K562 (cell line): ENCODE measurements at regions not wholly inside any gene's neighbourhood (a gene's known extent, or its start where the extent isn't known, plus 50 kb on each side); places are given as distances from the start of the nearest gene placed in this dataset.

Experiments used
- CEBPZ ChIP-seq: fragments of 150-350 bp; IDR thresholded peaks from 2 replicates; pipeline ENCODE4 v1.6.1; 2014; ENCODE audit warnings: low read depth, mild to moderate bottlenecking, low read length, borderline replicate concordance
- LARP7 ChIP-seq: fragments of 450-650 bp; IDR thresholded peaks from 2 replicates; pipeline ENCODE4 v1.6.1; 2016
- SMAD1 ChIP-seq: fragments of 150-350 bp; IDR thresholded peaks from 2 replicates; pipeline ENCODE4 v1.6.1; 2014; ENCODE audit warnings: low read length, low read depth; ENCODE audit not compliant: partially characterized antibody
- ZBTB34 ChIP-seq: fragments of 250-450 bp; sonication (Bioruptor Pico); IDR thresholded peaks from 2 replicates; pipeline ENCODE4 v1.8.0; 2021; ENCODE audit warnings: mild to moderate bottlenecking, moderate library complexity
- ZNF146 ChIP-seq: IDR thresholded peaks from one replicate; pipeline ENCODE4 v1.6.1; 2018; ENCODE audit warnings: missing compliant biosample characterization; ENCODE audit not compliant: unreplicated experiment
- ZNF76 ChIP-seq: fragments of 250-450 bp; sonication (Bioruptor Pico); IDR thresholded peaks from 2 replicates; pipeline ENCODE4 v1.4.0; 2020; ENCODE audit warnings: mild to moderate bottlenecking, moderate library complexity, borderline replicate concordance
- TF ChIP-seq, protein P1 (sequence below): fragments of 250-450 bp; sonication (Bioruptor Pico); IDR thresholded peaks from 2 replicates; pipeline ENCODE4 v1.4.0; 2020; ENCODE audit warnings: borderline replicate concordance

DNA sequence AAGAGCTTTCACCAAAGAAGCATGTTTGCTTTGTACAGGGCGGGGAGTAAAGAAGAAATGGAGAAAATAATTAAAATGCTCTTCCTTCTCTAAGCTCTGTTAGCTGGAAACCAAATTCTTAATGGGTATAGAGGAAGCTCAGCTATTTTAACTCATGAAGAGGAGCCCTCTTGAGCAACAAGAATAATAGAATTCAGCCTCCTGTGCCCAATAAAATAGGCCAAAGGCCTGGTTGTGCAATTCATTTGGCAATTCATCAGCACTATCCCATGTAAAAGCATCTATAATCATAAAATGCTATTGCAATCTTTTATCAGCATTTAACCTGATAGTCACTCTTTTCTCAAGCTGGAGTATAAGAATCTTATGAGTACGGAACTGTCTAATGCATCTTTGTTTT lies 133.6 kb upstream of the CDH6 start (continued):
- TF ChIP-seq CEBPZ, result no peak
- no peak for TF ChIP-seq SMAD1
- TF ChIP-seq, protein P1, sequence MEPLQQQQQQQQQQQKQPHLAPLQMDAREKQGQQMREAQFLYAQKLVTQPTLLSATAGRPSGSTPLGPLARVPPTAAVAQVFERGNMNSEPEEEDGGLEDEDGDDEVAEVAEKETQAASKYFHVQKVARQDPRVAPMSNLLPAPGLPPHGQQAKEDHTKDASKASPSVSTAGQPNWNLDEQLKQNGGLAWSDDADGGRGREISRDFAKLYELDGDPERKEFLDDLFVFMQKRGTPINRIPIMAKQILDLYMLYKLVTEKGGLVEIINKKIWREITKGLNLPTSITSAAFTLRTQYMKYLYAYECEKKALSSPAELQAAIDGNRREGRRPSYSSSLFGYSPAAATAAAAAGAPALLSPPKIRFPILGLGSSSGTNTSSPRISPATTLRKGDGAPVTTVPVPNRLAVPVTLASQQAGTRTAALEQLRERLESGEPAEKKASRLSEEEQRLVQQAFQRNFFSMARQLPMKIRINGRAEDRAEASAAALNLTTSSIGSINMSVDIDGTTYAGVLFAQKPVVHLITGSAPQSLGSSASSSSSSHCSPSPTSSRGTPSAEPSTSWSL (CRISPR knock-in tag), result no peak
- no peak for TF ChIP-seq ZNF76 (CRISPR knock-in tag)
- TF ChIP-seq ZBTB34 (CRISPR knock-in tag), result no peak
- TF ChIP-seq LARP7, result no peak
- TF ChIP-seq ZNF146 (CRISPR knock-in tag), result no peak
